ENCODE measurements at regions not wholly inside any gene's neighbourhood (a gene's known extent, or its start where the extent isn't known, plus 50 kb on each side); places are given as distances from the start of the nearest gene placed in this dataset.

DNA sequence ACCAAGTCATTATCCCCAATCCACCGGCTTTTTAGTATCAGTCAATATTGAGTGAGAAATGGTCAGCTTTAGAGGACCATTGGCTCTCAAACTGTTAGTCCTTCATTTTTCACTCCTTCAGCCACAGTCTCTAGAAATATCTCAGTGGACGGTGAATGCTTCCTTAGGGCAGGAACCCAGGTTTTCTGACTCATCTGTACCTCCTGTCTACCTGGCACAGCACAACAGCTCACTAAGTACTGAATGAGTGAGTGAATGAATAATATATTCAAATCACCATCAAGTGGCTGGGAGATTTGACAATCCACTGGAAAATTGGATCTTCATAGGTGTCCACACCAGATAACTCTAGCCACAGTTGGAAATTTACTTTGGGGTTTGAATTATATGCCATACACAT, 609.5 kb upstream of the CLINT1 start:
- TF ChIP-seq, protein P1, sequence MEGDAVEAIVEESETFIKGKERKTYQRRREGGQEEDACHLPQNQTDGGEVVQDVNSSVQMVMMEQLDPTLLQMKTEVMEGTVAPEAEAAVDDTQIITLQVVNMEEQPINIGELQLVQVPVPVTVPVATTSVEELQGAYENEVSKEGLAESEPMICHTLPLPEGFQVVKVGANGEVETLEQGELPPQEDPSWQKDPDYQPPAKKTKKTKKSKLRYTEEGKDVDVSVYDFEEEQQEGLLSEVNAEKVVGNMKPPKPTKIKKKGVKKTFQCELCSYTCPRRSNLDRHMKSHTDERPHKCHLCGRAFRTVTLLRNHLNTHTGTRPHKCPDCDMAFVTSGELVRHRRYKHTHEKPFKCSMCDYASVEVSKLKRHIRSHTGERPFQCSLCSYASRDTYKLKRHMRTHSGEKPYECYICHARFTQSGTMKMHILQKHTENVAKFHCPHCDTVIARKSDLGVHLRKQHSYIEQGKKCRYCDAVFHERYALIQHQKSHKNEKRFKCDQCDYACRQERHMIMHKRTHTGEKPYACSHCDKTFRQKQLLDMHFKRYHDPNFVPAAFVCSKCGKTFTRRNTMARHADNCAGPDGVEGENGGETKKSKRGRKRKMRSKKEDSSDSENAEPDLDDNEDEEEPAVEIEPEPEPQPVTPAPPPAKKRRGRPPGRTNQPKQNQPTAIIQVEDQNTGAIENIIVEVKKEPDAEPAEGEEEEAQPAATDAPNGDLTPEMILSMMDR (IDR thresholded peaks at IDR 0.05; ENCODE audit: insufficient read depth, low read length, poor library complexity, severe bottlenecking) = no peak
- no peak for TF ChIP-seq EZH2phosphoT487 (conservative IDR thresholded peaks at IDR 0.05; ENCODE audit: low read length)

Data from SU-DHL-6 (cell line).